PC-9 (cell line): ENCODE measurements at regions not wholly inside any gene's neighbourhood (a gene's known extent, or its start where the extent isn't known, plus 50 kb on each side); places are given as distances from the start of the nearest gene placed in this dataset.

Experiments
- BruUV-seq: library from RNA; stranded (reverse); fragments of 400-500 nt; replicated peaks from 2 replicates; lab custom pipeline; 2021; lab: Mats Ljungman, UMichigan
- CTCF ChIA-PET: fragments of 300-600 bp; sonication (Branson Sonifier 250); formaldehyde crosslinking; loops from one replicate; lab custom pipeline; 2022; ENCODE audit warnings: antibody characterized with exemption; lab: Charles Lee
- POLR2A ChIA-PET: fragments of 300-600 bp; sonication (Branson Sonifier 250); formaldehyde crosslinking; loops from one replicate; lab custom pipeline; 2022; ENCODE audit warnings: antibody characterized with exemption; ENCODE audit not compliant: unreplicated experiment; lab: Charles Lee
- DNase-seq, 2 experiments: peaks; one replicate each; pipeline versions ENCODE4 v3.0.0 to v3.0.0-alpha.2; 2015 to 2022; ENCODE audit warnings: mixed read lengths in 1 of 2
- H2AFZ ChIP-seq: fragments of 200-600 bp; sonication (generic); 2 replicates; pipeline ENCODE4 v1.8.1; 2017; ENCODE audit warnings: antibody characterized with exemption
- H3F3A ChIP-seq: fragments of 200-600 bp; sonication (generic); 2 replicates; pipeline ENCODE4 v1.8.1; 2017; ENCODE audit warnings: antibody characterized with exemption, mild to moderate bottlenecking, low read depth; ENCODE audit not compliant: insufficient read depth
- H3K27ac ChIP-seq: fragments of 200-600 bp; sonication (generic); 2 replicates; pipeline ENCODE4 v1.6.1; 2016; ENCODE audit warnings: mixed run types
- H3K27me3 ChIP-seq: fragments of 200-600 bp; sonication (generic); 2 replicates; pipeline ENCODE4 v1.6.1; 2016; ENCODE audit warnings: low read depth, mixed run types; ENCODE audit not compliant: insufficient read depth
- H3K36me3 ChIP-seq: fragments of 200-600 bp; sonication (generic); 2 replicates; pipeline ENCODE4 v1.6.1; 2016; ENCODE audit warnings: low read depth, mixed run types
- H3K4me1 ChIP-seq: fragments of 200-600 bp; sonication (generic); replicated peaks from 2 replicates; pipeline ENCODE4 v1.6.1; 2016; ENCODE audit warnings: mixed run types; ENCODE audit not compliant: insufficient read depth
- H3K4me2 ChIP-seq: fragments of 200-600 bp; sonication (generic); 2 replicates; pipeline ENCODE4 v1.6.1; 2017; ENCODE audit warnings: mixed run types
- H3K4me3 ChIP-seq: fragments of 200-600 bp; sonication (generic); 2 replicates; pipeline ENCODE4 v1.6.1; 2016; ENCODE audit warnings: mixed run types
- H3K79me2 ChIP-seq: fragments of 200-600 bp; sonication (generic); 2 replicates; pipeline ENCODE4 v1.6.1; 2017; ENCODE audit warnings: low read depth, mixed run types
- H3K9me2 ChIP-seq: fragments of 200-600 bp; sonication (generic); 2 replicates; pipeline ENCODE4 v1.8.1; 2017; ENCODE audit warnings: mild to moderate bottlenecking; ENCODE audit not compliant: insufficient read depth
- H3K9me3 ChIP-seq: fragments of 200-600 bp; sonication (generic); 2 replicates; pipeline ENCODE4 v1.8.1; 2016; ENCODE audit warnings: low read depth; ENCODE audit not compliant: insufficient read depth
- H4K20me1 ChIP-seq: fragments of 200-600 bp; sonication (generic); 2 replicates; pipeline ENCODE4 v1.8.1; 2017; ENCODE audit not compliant: insufficient read depth
- CTCF ChIP-seq: fragments of 200-600 bp; sonication (generic); conservative IDR thresholded peaks from 2 replicates; pipeline ENCODE4 v1.6.1; 2017; ENCODE audit warnings: mixed run types, antibody characterized with exemption, mild to moderate bottlenecking, moderate library complexity
- EZH2 ChIP-seq: fragments of 200-600 bp; sonication (generic); IDR thresholded peaks from 2 replicates; pipeline ENCODE4 v1.8.0; 2017; ENCODE audit warnings: antibody characterized with exemption, low read depth
- intact Hi-C: fragments of 100-400 bp; cut with micrococcal nuclease; formaldehyde crosslinking; loops from one replicate; pipeline ENCODE4 v1.10.0; 2022; ENCODE audit not compliant: unreplicated experiment

GRCh38 chr6:71534921-71535320 lies 246.3 kb downstream of the OGFRL1 start:
- BruUV-seq: no TSS peak
- Histone ChIP-seq H3K27me3 (no peaks in the 10 kb centered on the region), H3K4me3 (no peak overlapping the region), H3K4me2 (no peak overlapping the region), H3K9me2 (no peaks in the 10 kb centered on the region), H3F3A (no peaks in the 10 kb centered on the region), H3K79me2 (no peaks in the 10 kb centered on the region), H2AFZ (peak overlapping the region; percentile 55; the same call in 1 of the 2 replicates), H3K4me1 (0 out of 2 replicates have a peak, but pooled peaks cover under 1% of the 10 kb centered on the region), H3K9me3 (no peaks in the 10 kb centered on the region), H4K20me1 (no peaks in the 10 kb centered on the region), H3K36me3 (no peaks in the 10 kb centered on the region), H3K27ac (no peak overlapping the region)
- CTCF ChIA-PET: no interaction called here
- DNase-seq: no peak
- POLR2A ChIA-PET: interaction anchor here (0.7 kb wide), 1 partner anchor 39 kb away, joined by 3 read pairs; no protein-coding TSS in a partner anchor
- TF ChIP-seq CTCF (no peak), EZH2 (no peak)
- intact Hi-C loops: loop anchor here (10.0 kb wide), 1 partner anchor 1650 kb away; no protein-coding TSS in a partner anchor

GRCh38 chr6:71537717-71538116 lies 249.1 kb downstream of the OGFRL1 start:
- H3K4me1 ChIP-seq: no peaks in the 10 kb centered on the region
- no peak for DNase-seq
- no peaks in the 10 kb centered on the region for H3K36me3 ChIP-seq
- no peaks in the 10 kb centered on the region for H3K9me2 ChIP-seq
- H3K79me2 ChIP-seq: no peaks in the 10 kb centered on the region
- no peak overlapping the region for H3K4me3 ChIP-seq
- no peak overlapping the region for H3K27ac ChIP-seq
- H3K9me3 ChIP-seq: no peaks in the 10 kb centered on the region
- no peaks in the 10 kb centered on the region for H3F3A ChIP-seq
- no TSS peak for BruUV-seq
- no peaks in the 10 kb centered on the region for H4K20me1 ChIP-seq
- intact Hi-C loops: loop anchor here (10.0 kb wide), 1 partner anchor 1647 kb away; no protein-coding TSS in a partner anchor
- no peak overlapping the region for H3K4me2 ChIP-seq
- TF ChIP-seq CTCF (no peak), EZH2 (no peak)
- CTCF ChIA-PET: no interaction called here
- H2AFZ ChIP-seq: no peak overlapping the region
- POLR2A ChIA-PET: interaction anchor here (0.6 kb wide), 1 partner anchor 9 kb away, joined by 4 read pairs; no protein-coding TSS in a partner anchor
- H3K27me3 ChIP-seq: no peaks in the 10 kb centered on the region

GRCh38 chr6:71544028-71544427 lies 255.4 kb downstream of the OGFRL1 start:
- Histone ChIP-seq H3K9me3 (no peaks in the 10 kb centered on the region), H3K36me3 (no peaks in the 10 kb centered on the region), H3K4me3 (no peak overlapping the region), H3K9me2 (no peaks in the 10 kb centered on the region), H4K20me1 (no peaks in the 10 kb centered on the region), H3K27me3 (no peaks in the 10 kb centered on the region), H3K79me2 (no peaks in the 10 kb centered on the region), H3K4me2 (0 out of 2 replicates have a peak overlapping the region, but pooled peaks have one; percentile 15), H3K4me1 (peaks cover 6% of the 10 kb centered on the region; the same call in 1 of the 2 replicates), H2AFZ (no peak overlapping the region), H3K27ac (no peak overlapping the region), H3F3A (peaks cover 6% of the 10 kb centered on the region; the same call in 1 of the 2 replicates)
- CTCF ChIA-PET: interaction anchor here (0.7 kb wide), 1 partner anchor 12 kb away, joined by 3 read pairs; no protein-coding TSS in a partner anchor
- no peak for TF ChIP-seq EZH2
- no peak for TF ChIP-seq CTCF
- POLR2A ChIA-PET: interaction anchor here (0.5 to 0.7 kb wide), 5 partner anchors 16 to 570 kb away, joined by 3 to 7 read pairs (median 6); no protein-coding TSS in a partner anchor
- intact Hi-C loops: loop anchor here (5.0 kb wide), 1 partner anchor 63 kb away; no protein-coding TSS in a partner anchor
- BruUV-seq: no TSS peak
- DNase-seq: peak; percentile 33 to 76
